HG03139 (cell line): ENCODE measurements at regions not wholly inside any gene's neighbourhood (a gene's known extent, or its start where the extent isn't known, plus 50 kb on each side); places are given as distances from the start of the nearest gene placed in this dataset.
"Not testable (repeated sequence)": the region's sequence is repeated elsewhere in the genome, so short reads cannot be mapped to it uniquely, and the experiment has no call there.

Experiments
- ATAC-seq: cut with Tn5 transposase; IDR thresholded peaks from one replicate; pipeline ENCODE4 v1.9.1; 2021; ENCODE audit not compliant: unreplicated experiment

- no peak for ATAC-seq
Observed at GRCh38 chr2:53211201-53211774, 556.3 kb upstream of the CHAC2 start.

- ATAC-seq: no peak
Observed at GRCh38 chr2:53210538-53210937, 557.1 kb upstream of the CHAC2 start.

GRCh38 chr2:53209679-53210458 lies 557.7 kb upstream of the CHAC2 start:
- no peak for ATAC-seq

GRCh38 chr2:53208815-53209214 lies 558.8 kb upstream of the CHAC2 start:
- ATAC-seq: no peak

- ATAC-seq: not testable (repeated sequence)
Observed at GRCh38 chr2:53206226-53206625, 561.4 kb upstream of the CHAC2 start.

GRCh38 chr2:53202063-53202462 lies 565.5 kb upstream of the CHAC2 start:
- no peak for ATAC-seq

GRCh38 chr2:53200072-53200471 lies 567.5 kb upstream of the CHAC2 start:
- ATAC-seq: no peak

GRCh38 chr2:53188851-53189510 lies 578.6 kb upstream of the CHAC2 start:
- no peak for ATAC-seq

GRCh38 chr2:53183581-53183980 lies 584.0 kb upstream of the CHAC2 start:
- ATAC-seq: no peak

- no peak for ATAC-seq
Observed at GRCh38 chr2:53182601-53183000, 585.0 kb upstream of the CHAC2 start.

GRCh38 chr2:53181759-53182158 lies 585.8 kb upstream of the CHAC2 start:
- no peak for ATAC-seq

GRCh38 chr2:53177327-53177726 lies 590.3 kb upstream of the CHAC2 start:
- ATAC-seq: no peak

- no peak for ATAC-seq
Observed at GRCh38 chr2:53174539-53174938, 593.1 kb upstream of the CHAC2 start.

- no peak for ATAC-seq
Observed at GRCh38 chr2:53173698-53174455, 593.7 kb upstream of the CHAC2 start.

GRCh38 chr2:53173091-53173490 lies 594.5 kb upstream of the CHAC2 start:
- ATAC-seq: no peak

GRCh38 chr2:53170466-53170865 lies 597.1 kb upstream of the CHAC2 start:
- no peak for ATAC-seq

GRCh38 chr2:53167227-53167626 lies 600.4 kb upstream of the CHAC2 start:
- no peak for ATAC-seq

GRCh38 chr2:53150146-53150545 lies 617.5 kb upstream of the CHAC2 start:
- ATAC-seq: no peak

GRCh38 chr2:53148221-53148620 lies 619.4 kb upstream of the CHAC2 start:
- ATAC-seq: no peak

GRCh38 chr2:53131416-53131815 lies 636.2 kb upstream of the CHAC2 start:
- no peak for ATAC-seq

GRCh38 chr2:53130441-53130943 lies 637.1 kb upstream of the CHAC2 start:
- ATAC-seq: no peak
